Activated naive CD8-positive, alpha-beta T cell treated with anti-CD3 and anti-CD28 coated beads, Interleukin-2, amount 50 U/mL, for 24 hours (primary cell): ENCODE measurements at regions not wholly inside any gene's neighbourhood (a gene's known extent, or its start where the extent isn't known, plus 50 kb on each side); places are given as distances from the start of the nearest gene placed in this dataset.

Experiments
- ATAC-seq: fragments of 150-1000 bp; cut with Tn5 transposase; one replicate; pipeline ENCODE4 v1.10.0; 2021
- DNase-seq: peaks from one replicate; pipeline ENCODE4 v3.0.0; 2021
- H3K27ac Mint-ChIP-seq: one replicate; pipeline ENCODE4 v1.8.0; 2021; ENCODE audit warnings: mild to moderate bottlenecking, mixed read lengths
- H3K27me3 Mint-ChIP-seq: one replicate; pipeline ENCODE4 v1.8.0; 2021; ENCODE audit warnings: mixed read lengths
- H3K36me3 Mint-ChIP-seq: one replicate; pipeline ENCODE4 v1.8.0; 2021; ENCODE audit warnings: low read depth, mixed read lengths
- H3K4me1 Mint-ChIP-seq: one replicate; pipeline ENCODE4 v1.8.0; 2021; ENCODE audit warnings: mixed read lengths
- H3K4me3 Mint-ChIP-seq: one replicate; pipeline ENCODE4 v1.8.0; 2021; ENCODE audit warnings: mild to moderate bottlenecking, moderate library complexity, mixed read lengths
- H3K9me3 Mint-ChIP-seq: one replicate; pipeline ENCODE4 v1.8.0; 2021; ENCODE audit warnings: mixed read lengths

GRCh38 chr14:94717808-94718207 is 52.1 kb downstream of the GSC start:
- H3K4me1 Mint-ChIP-seq = peaks cover 2% of the 10 kb centered on the region
- no peak overlapping the region for H3K4me3 Mint-ChIP-seq
- no peaks in the 10 kb centered on the region for H3K27me3 Mint-ChIP-seq
- no peak for ATAC-seq
- no peaks in the 10 kb centered on the region for H3K36me3 Mint-ChIP-seq
- no peaks in the 10 kb centered on the region for H3K9me3 Mint-ChIP-seq
- DNase-seq = no peak
- no peak overlapping the region for H3K27ac Mint-ChIP-seq

GRCh38 chr14:94716976-94717375 is 52.9 kb downstream of the GSC start:
- H3K4me1 Mint-ChIP-seq = no peaks in the 10 kb centered on the region

GRCh38 chr14:94713115-94713514 is 56.8 kb downstream of the GSC start:
- Mint-ChIP-seq H3K4me3 (no peak overlapping the region), H3K27me3 (no peaks in the 10 kb centered on the region), H3K27ac (no peak overlapping the region), H3K36me3 (no peaks in the 10 kb centered on the region), H3K4me1 (no peaks in the 10 kb centered on the region), H3K9me3 (no peaks in the 10 kb centered on the region)
- no peak for ATAC-seq
- DNase-seq = no peak

More at GRCh38 chr14:94716976-94717375, 52.9 kb downstream of the GSC start:
- Mint-ChIP-seq H3K36me3 (no peaks in the 10 kb centered on the region), H3K27ac (no peak overlapping the region), H3K4me3 (no peak overlapping the region), H3K9me3 (no peaks in the 10 kb centered on the region), H3K27me3 (no peaks in the 10 kb centered on the region)
- DNase-seq (no peak), ATAC-seq (no peak)

GRCh38 chr14:94710731-94711130 is 59.2 kb downstream of the GSC start:
- ATAC-seq (no peak), DNase-seq (no peak)
- no peaks in the 10 kb centered on the region for H3K4me1 Mint-ChIP-seq
- no peak overlapping the region for H3K4me3 Mint-ChIP-seq
- H3K36me3 Mint-ChIP-seq = no peaks in the 10 kb centered on the region
- peaks cover 2% of the 10 kb centered on the region for H3K27me3 Mint-ChIP-seq
- no peak overlapping the region for H3K27ac Mint-ChIP-seq
- H3K9me3 Mint-ChIP-seq = no peaks in the 10 kb centered on the region

- no peak overlapping the region for H3K4me3 Mint-ChIP-seq
- ATAC-seq = no peak
Observed at GRCh38 chr14:94707494-94707893, 62.4 kb downstream of the GSC start.

GRCh38 chr14:94706133-94706532 is 63.8 kb downstream of the GSC start:
- no peaks in the 10 kb centered on the region for H3K9me3 Mint-ChIP-seq
- DNase-seq (no peak), ATAC-seq (no peak)
- no peak overlapping the region for H3K4me3 Mint-ChIP-seq
- no peaks in the 10 kb centered on the region for H3K4me1 Mint-ChIP-seq
- H3K27ac Mint-ChIP-seq = no peak overlapping the region
- H3K36me3 Mint-ChIP-seq = no peaks in the 10 kb centered on the region
- H3K27me3 Mint-ChIP-seq = peaks cover 2% of the 10 kb centered on the region

More at GRCh38 chr14:94707494-94707893, 62.4 kb downstream of the GSC start:
- H3K36me3 Mint-ChIP-seq = no peaks in the 10 kb centered on the region
- no peaks in the 10 kb centered on the region for H3K4me1 Mint-ChIP-seq
- H3K27ac Mint-ChIP-seq = no peak overlapping the region
- DNase-seq = no peak
- peaks cover 2% of the 10 kb centered on the region for H3K27me3 Mint-ChIP-seq
- no peaks in the 10 kb centered on the region for H3K9me3 Mint-ChIP-seq

- H3K27me3 Mint-ChIP-seq = peaks cover 2% of the 10 kb centered on the region
- DNase-seq = no peak
- no peak for ATAC-seq
Observed at GRCh38 chr14:94702629-94703028, 67.3 kb downstream of the GSC start.

GRCh38 chr14:94701861-94702370 is 68.0 kb downstream of the GSC start:
- DNase-seq (no peak), ATAC-seq (no peak)
- H3K9me3 Mint-ChIP-seq = no peaks in the 10 kb centered on the region
- no peak overlapping the region for H3K27ac Mint-ChIP-seq
- H3K36me3 Mint-ChIP-seq = no peaks in the 10 kb centered on the region
- peaks cover 2% of the 10 kb centered on the region for H3K27me3 Mint-ChIP-seq
- no peak overlapping the region for H3K4me3 Mint-ChIP-seq
- H3K4me1 Mint-ChIP-seq = no peaks in the 10 kb centered on the region

More at GRCh38 chr14:94702629-94703028, 67.3 kb downstream of the GSC start:
- H3K27ac Mint-ChIP-seq = no peak overlapping the region
- no peaks in the 10 kb centered on the region for H3K9me3 Mint-ChIP-seq
- no peak overlapping the region for H3K4me3 Mint-ChIP-seq
- no peaks in the 10 kb centered on the region for H3K36me3 Mint-ChIP-seq
- H3K4me1 Mint-ChIP-seq = no peaks in the 10 kb centered on the region

- no peaks in the 10 kb centered on the region for H3K36me3 Mint-ChIP-seq
- H3K27ac Mint-ChIP-seq = no peak overlapping the region
- H3K27me3 Mint-ChIP-seq = peaks cover 2% of the 10 kb centered on the region
- no peaks in the 10 kb centered on the region for H3K9me3 Mint-ChIP-seq
- DNase-seq (no peak), ATAC-seq (no peak)
- H3K4me3 Mint-ChIP-seq = no peak overlapping the region
- H3K4me1 Mint-ChIP-seq = no peaks in the 10 kb centered on the region
Observed at GRCh38 chr14:94700336-94700735, 69.6 kb downstream of the GSC start.

- ATAC-seq = no peak
- Mint-ChIP-seq H3K36me3 (no peaks in the 10 kb centered on the region), H3K4me3 (no peak overlapping the region), H3K27ac (no peak overlapping the region), H3K27me3 (peaks cover 2% of the 10 kb centered on the region), H3K4me1 (no peaks in the 10 kb centered on the region), H3K9me3 (no peaks in the 10 kb centered on the region)
- no peak for DNase-seq
Observed at GRCh38 chr14:94699831-94700230, 70.1 kb downstream of the GSC start.

GRCh38 chr14:94697773-94698556 is 71.9 kb downstream of the GSC start:
- H3K4me3 Mint-ChIP-seq = no peak overlapping the region
- ATAC-seq (no peak), DNase-seq (no peak)
- peaks cover 2% of the 10 kb centered on the region for H3K27me3 Mint-ChIP-seq
- H3K9me3 Mint-ChIP-seq = no peaks in the 10 kb centered on the region
- H3K27ac Mint-ChIP-seq = no peak overlapping the region
- no peaks in the 10 kb centered on the region for H3K36me3 Mint-ChIP-seq
- H3K4me1 Mint-ChIP-seq = no peaks in the 10 kb centered on the region

GRCh38 chr14:94696518-94696917 is 73.4 kb downstream of the GSC start:
- Mint-ChIP-seq H3K9me3 (no peaks in the 10 kb centered on the region), H3K4me3 (no peak overlapping the region), H3K4me1 (no peaks in the 10 kb centered on the region), H3K27me3 (peaks cover 2% of the 10 kb centered on the region), H3K27ac (no peak overlapping the region), H3K36me3 (no peaks in the 10 kb centered on the region)
- DNase-seq (no peak), ATAC-seq (no peak)

- H3K9me3 Mint-ChIP-seq = no peaks in the 10 kb centered on the region
- no peaks in the 10 kb centered on the region for H3K4me1 Mint-ChIP-seq
- ATAC-seq (no peak), DNase-seq (no peak)
- H3K4me3 Mint-ChIP-seq = no peak overlapping the region
- H3K27me3 Mint-ChIP-seq = peaks cover 10% of the 10 kb centered on the region
- no peaks in the 10 kb centered on the region for H3K36me3 Mint-ChIP-seq
- H3K27ac Mint-ChIP-seq = no peak overlapping the region
Observed at GRCh38 chr14:94695231-94695630, 74.7 kb downstream of the GSC start.

GRCh38 chr14:94691660-94692034 is 78.3 kb downstream of the GSC start:
- ATAC-seq = no peak
- Mint-ChIP-seq H3K4me1 (no peaks in the 10 kb centered on the region), H3K36me3 (no peaks in the 10 kb centered on the region), H3K9me3 (no peaks in the 10 kb centered on the region), H3K27ac (no peak overlapping the region), H3K4me3 (no peak overlapping the region), H3K27me3 (peaks cover 16% of the 10 kb centered on the region)
- DNase-seq = no peak

- Mint-ChIP-seq H3K27me3 (peaks cover 16% of the 10 kb centered on the region), H3K36me3 (no peaks in the 10 kb centered on the region), H3K27ac (no peak overlapping the region), H3K4me1 (no peaks in the 10 kb centered on the region), H3K9me3 (no peaks in the 10 kb centered on the region), H3K4me3 (no peak overlapping the region)
- ATAC-seq (no peak), DNase-seq (no peak)
Observed at GRCh38 chr14:94690896-94691659, 78.8 kb downstream of the GSC start.
